Right atrium auricular region (tissue), 2 donors: ENCODE measurements at regions not wholly inside any gene's neighbourhood (a gene's known extent, or its start where the extent isn't known, plus 50 kb on each side); places are given as distances from the start of the nearest gene placed in this dataset.

Experiments used
- DNase-seq: peaks from one replicate; pipeline ENCODE4 v3.0.0-alpha.2; 2019; ENCODE audit warnings: low spot score
- H3K27ac ChIP-seq, 2 donors: fragments of 200-600 bp; sonication (generic); 1 replicate in 1 of 2; 2 replicates in 1 of 2; pipeline ENCODE4 v1.5.1; 2016 to 2019
- H3K27me3 ChIP-seq, 2 donors: fragments of 200-600 bp; sonication (generic); one replicate each; pipeline versions ENCODE4 v1.5.1 to v1.6.0; 2017 to 2019
- H3K36me3 ChIP-seq: fragments of 200-600 bp; sonication (generic); one replicate; pipeline ENCODE4 v1.5.1; 2016
- H3K4me1 ChIP-seq, 2 donors: fragments of 200-600 bp; sonication (generic); one replicate each; pipeline versions ENCODE4 v1.5.1 to v1.6.0; 2017 to 2019
- H3K4me3 ChIP-seq, 2 donors: fragments of 200-600 bp; sonication (generic); 1 replicate in 1 of 2; 2 replicates in 1 of 2; pipeline ENCODE4 v1.5.1; 2017 to 2019; ENCODE audit warnings: mild to moderate bottlenecking in 1 of 2, moderate library complexity in 1 of 2
- H3K9me3 ChIP-seq, 2 donors: fragments of 200-600 bp; sonication (generic); one replicate each; pipeline ENCODE4 v1.5.1; 2019
- CTCF ChIP-seq, 2 donors: fragments of 200-600 bp; sonication (generic); IDR thresholded peaks; one replicate each; pipeline ENCODE4 v1.5.1; 2019; ENCODE audit warnings: antibody characterized with exemption in 2 of 2

- Histone ChIP-seq H3K27me3 (no peaks in the 10 kb centered on the region), H3K4me3 (no peak overlapping the region), H3K36me3 (no peaks in the 10 kb centered on the region), H3K4me1 (no peaks in the 10 kb centered on the region), H3K9me3 (no peaks in the 10 kb centered on the region), H3K27ac (no peak overlapping the region)
- TF ChIP-seq CTCF (IDR thresholded peaks at IDR 0.05), result no peak
- DNase-seq, result no peak
Measured at GRCh38 chr1:68372487-68372886, 77.3 kb downstream of the RPE65 start.

GRCh38 chr1:68370101-68370915 is 79.4 kb downstream of the RPE65 start:
- no peak for TF ChIP-seq CTCF (IDR thresholded peaks at IDR 0.05)
- no peaks in the 10 kb centered on the region for H3K27me3 ChIP-seq
- H3K36me3 ChIP-seq, result no peaks in the 10 kb centered on the region
- H3K9me3 ChIP-seq, result no peaks in the 10 kb centered on the region
- no peaks in the 10 kb centered on the region for H3K4me1 ChIP-seq
- no peak for DNase-seq
- H3K4me3 ChIP-seq, result no peak overlapping the region
- no peak overlapping the region for H3K27ac ChIP-seq

- DNase-seq, result no peak
- Histone ChIP-seq H3K36me3 (no peaks in the 10 kb centered on the region), H3K27ac (no peak overlapping the region), H3K4me3 (no peak overlapping the region), H3K4me1 (no peaks in the 10 kb centered on the region), H3K9me3 (no peaks in the 10 kb centered on the region), H3K27me3 (no peaks in the 10 kb centered on the region)
- no peak for TF ChIP-seq CTCF (IDR thresholded peaks at IDR 0.05)
Measured at GRCh38 chr1:68366572-68366971, 83.2 kb downstream of the RPE65 start.

- no peak overlapping the region for H3K4me3 ChIP-seq
- no peaks in the 10 kb centered on the region for H3K4me1 ChIP-seq
- H3K27ac ChIP-seq, result no peak overlapping the region
- no peak for TF ChIP-seq CTCF (IDR thresholded peaks at IDR 0.05)
- H3K36me3 ChIP-seq, result no peaks in the 10 kb centered on the region
- no peaks in the 10 kb centered on the region for H3K27me3 ChIP-seq
- no peaks in the 10 kb centered on the region for H3K9me3 ChIP-seq
- DNase-seq, result no peak
Measured at GRCh38 chr1:68365709-68366382, 83.9 kb downstream of the RPE65 start.

GRCh38 chr1:68363339-68363738 is 86.4 kb downstream of the RPE65 start:
- Histone ChIP-seq H3K27me3 (no peaks in the 10 kb centered on the region), H3K4me3 (no peak overlapping the region), H3K27ac (no peak overlapping the region), H3K9me3 (no peaks in the 10 kb centered on the region), H3K4me1 (peaks cover 0 to 3% of the 10 kb centered on the region in 2 donors), H3K36me3 (no peaks in the 10 kb centered on the region)
- DNase-seq, result no peak
- no peak for TF ChIP-seq CTCF (IDR thresholded peaks at IDR 0.05)
